ENCODE measurements at regions not wholly inside any gene's neighbourhood (a gene's known extent, or its start where the extent isn't known, plus 50 kb on each side); places are given as distances from the start of the nearest gene placed in this dataset.

GRCh38 chr2:107558295-107558694, 268.4 kb upstream of the RGPD4 start:
- TF ChIP-seq POLR2AphosphoS5 (IDR thresholded peaks at IDR 0.05; ENCODE audit: borderline replicate concordance, low read depth, low read length) (no peak), EZH2 (IDR thresholded peaks at IDR 0.05) (no peak)
